Keratinocyte (primary cell): ENCODE measurements at regions not wholly inside any gene's neighbourhood (a gene's known extent, or its start where the extent isn't known, plus 50 kb on each side); places are given as distances from the start of the nearest gene placed in this dataset.

Experiments used
- DNase-seq: peaks from one replicate; pipeline ENCODE4 v3.0.0-alpha.2; 2011; ENCODE audit warnings: low read depth, missing footprints, low spot score
- FAIRE-seq: peaks from 2 replicates; lab custom pipeline; 2011; peaks lifted over from hg19 to GRCh38; lab: Jason Lieb, UNC
- H2AFZ ChIP-seq: 2 replicates; pipeline ENCODE4 v1.6.0; 2012; ENCODE audit warnings: low read length, control low read depth, inconsistent platforms; ENCODE audit not compliant: control insufficient read depth
- H3K27ac ChIP-seq: 2 replicates; pipeline ENCODE4 v1.5.1; 2011; ENCODE audit warnings: low read length; ENCODE audit not compliant: control insufficient read depth, insufficient read depth
- H3K27me3 ChIP-seq: 3 replicates; pipeline ENCODE4 v1.6.0; 2011; ENCODE audit warnings: low read length; ENCODE audit not compliant: control insufficient read depth, insufficient read depth; ENCODE audit errors: extremely low read depth
- H3K36me3 ChIP-seq, 2 experiments: 2 replicates in 1 of 2; 3 replicates in 1 of 2; pipeline ENCODE4 v1.5.1; 2011; ENCODE audit warnings: low read length in 2 of 2, mild to moderate bottlenecking in 1 of 2; ENCODE audit not compliant: control insufficient read depth in 2 of 2, insufficient read depth in 2 of 2; ENCODE audit errors: extremely low read depth in 1 of 2
- H3K4me1 ChIP-seq: 3 replicates; pipeline ENCODE4 v1.5.1; 2011; ENCODE audit warnings: low read length; ENCODE audit not compliant: control insufficient read depth, insufficient read depth; ENCODE audit errors: extremely low read depth
- H3K4me2 ChIP-seq: 3 replicates; pipeline ENCODE4 v1.6.0; 2011; ENCODE audit warnings: low read depth, low read length; ENCODE audit not compliant: control insufficient read depth, insufficient read depth; ENCODE audit errors: extremely low read depth
- H3K4me3 ChIP-seq, 3 experiments: fragments of 200-600 bp in 1 of 3; sonication (generic) in 1 of 3; 2 replicates in 2 of 3; 3 replicates in 1 of 3; pipeline ENCODE4 v1.5.1; 2011 to 2016; ENCODE audit warnings: low read length in 3 of 3, mild to moderate bottlenecking in 3 of 3, control low read depth in 2 of 3, inconsistent platforms in 1 of 3, low read depth in 1 of 3, mixed read lengths in 1 of 3, mixed run types in 1 of 3, moderate library complexity in 1 of 3; ENCODE audit not compliant: control insufficient read depth in 2 of 3, insufficient read depth in 2 of 3; ENCODE audit errors: extremely low read depth in 1 of 3
- H3K79me2 ChIP-seq: 2 replicates; pipeline ENCODE4 v1.6.0; 2012; ENCODE audit warnings: low read length; ENCODE audit not compliant: control insufficient read depth, insufficient read depth
- H3K9ac ChIP-seq: 3 replicates; pipeline ENCODE4 v1.6.0; 2011; ENCODE audit warnings: low read length; ENCODE audit not compliant: control insufficient read depth, insufficient read depth; ENCODE audit errors: extremely low read depth
- H3K9me1 ChIP-seq: 3 replicates; pipeline ENCODE4 v1.6.0; 2011; ENCODE audit warnings: low read length; ENCODE audit not compliant: control insufficient read depth, insufficient read depth; ENCODE audit errors: extremely low read depth
- H3K9me3 ChIP-seq: 2 replicates; pipeline ENCODE4 v1.5.1; 2012; ENCODE audit warnings: low read depth, low read length; ENCODE audit not compliant: control insufficient read depth
- H4K20me1 ChIP-seq: 3 replicates; pipeline ENCODE4 v1.6.0; 2011; ENCODE audit warnings: low read length; ENCODE audit not compliant: control insufficient read depth, insufficient read depth; ENCODE audit errors: extremely low read depth
- EZH2 ChIP-seq: IDR thresholded peaks from one replicate; pipeline ENCODE4 v1.6.1; 2012; ENCODE audit warnings: inconsistent platforms, mild to moderate bottlenecking, low read length, moderate library complexity
- dilution Hi-C: fragments of 300-500 bp; cut with MboI; formaldehyde crosslinking; loops from one replicate; pipeline ENCODE4 v1.7.0; 2020; ENCODE audit warnings: low sequenced_read_pairs; ENCODE audit not compliant: extremely low pct_ligation_motif_present
- TF ChIP-seq, protein P1 (sequence below), 3 experiments: IDR thresholded peaks in 1 of 3; conservative IDR thresholded peaks in 1 of 3; optimal IDR thresholded peaks in 1 of 3; 2 replicates in 2 of 3; 3 replicates in 1 of 3; pipeline versions ENCODE3 to v1.5.1; 2011; ENCODE audit warnings: low read length in 3 of 3, mild to moderate bottlenecking in 3 of 3, moderate library complexity in 2 of 3, control low read depth in 1 of 3, inconsistent platforms in 1 of 3; ENCODE audit not compliant: insufficient read depth in 2 of 3; ENCODE audit errors: extremely low read depth in 1 of 3

DNA sequence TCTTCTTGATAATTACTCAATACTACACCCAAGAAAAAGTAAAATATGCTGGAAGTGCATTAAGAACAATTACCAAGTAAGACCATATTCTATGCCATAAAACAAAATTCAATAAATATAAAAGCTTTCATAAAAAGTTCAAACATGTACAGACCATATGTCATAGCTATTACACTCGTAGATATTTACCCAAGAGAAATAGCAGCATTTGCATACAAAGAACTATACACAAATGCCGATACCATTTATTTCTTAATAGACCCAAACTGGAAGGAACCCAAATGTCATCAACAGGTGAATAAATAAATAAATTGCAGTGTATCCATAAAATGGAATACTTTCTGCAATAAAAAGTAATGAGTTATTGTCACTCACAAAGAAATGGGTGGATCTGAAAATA lies 78.3 kb upstream of the SLC16A7 start:
- dilution Hi-C loops, result no loop called here
- H3K27me3 ChIP-seq, result no peaks in the 10 kb centered on the region
- no peaks in the 10 kb centered on the region for H3K79me2 ChIP-seq
- H3K4me1 ChIP-seq, result no peaks in the 10 kb centered on the region
- H3K36me3 ChIP-seq, result no peaks in the 10 kb centered on the region
- H3K9me3 ChIP-seq, result no peaks in the 10 kb centered on the region
- H2AFZ ChIP-seq, result no peak overlapping the region
- no peaks in the 10 kb centered on the region for H3K9me1 ChIP-seq
- no peak overlapping the region for H3K27ac ChIP-seq
- no peak overlapping the region for H3K4me2 ChIP-seq
- DNase-seq, result no peak
- H3K4me3 ChIP-seq, result no peak overlapping the region
- H3K9ac ChIP-seq, result no peak overlapping the region
- no peak for FAIRE-seq
- TF ChIP-seq, protein P1, sequence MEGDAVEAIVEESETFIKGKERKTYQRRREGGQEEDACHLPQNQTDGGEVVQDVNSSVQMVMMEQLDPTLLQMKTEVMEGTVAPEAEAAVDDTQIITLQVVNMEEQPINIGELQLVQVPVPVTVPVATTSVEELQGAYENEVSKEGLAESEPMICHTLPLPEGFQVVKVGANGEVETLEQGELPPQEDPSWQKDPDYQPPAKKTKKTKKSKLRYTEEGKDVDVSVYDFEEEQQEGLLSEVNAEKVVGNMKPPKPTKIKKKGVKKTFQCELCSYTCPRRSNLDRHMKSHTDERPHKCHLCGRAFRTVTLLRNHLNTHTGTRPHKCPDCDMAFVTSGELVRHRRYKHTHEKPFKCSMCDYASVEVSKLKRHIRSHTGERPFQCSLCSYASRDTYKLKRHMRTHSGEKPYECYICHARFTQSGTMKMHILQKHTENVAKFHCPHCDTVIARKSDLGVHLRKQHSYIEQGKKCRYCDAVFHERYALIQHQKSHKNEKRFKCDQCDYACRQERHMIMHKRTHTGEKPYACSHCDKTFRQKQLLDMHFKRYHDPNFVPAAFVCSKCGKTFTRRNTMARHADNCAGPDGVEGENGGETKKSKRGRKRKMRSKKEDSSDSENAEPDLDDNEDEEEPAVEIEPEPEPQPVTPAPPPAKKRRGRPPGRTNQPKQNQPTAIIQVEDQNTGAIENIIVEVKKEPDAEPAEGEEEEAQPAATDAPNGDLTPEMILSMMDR (optimal IDR thresholded peaks at IDR 0.05 in 1 of 3, IDR thresholded peaks at IDR 0.05 in 1 of 3, conservative IDR thresholded peaks at IDR 0.05 in 1 of 3; ENCODE audit: extremely low read depth in 1 of 3, insufficient read depth in 2 of 3, low read length in 3 of 3), result no peak
- TF ChIP-seq EZH2, result no peak
- H4K20me1 ChIP-seq, result no peaks in the 10 kb centered on the region

GRCh38 chr12:59500915-59501314 lies 94.9 kb upstream of the SLC16A7 start:
- Histone ChIP-seq H3K9me3 (no peaks in the 10 kb centered on the region), H3K36me3 (no peaks in the 10 kb centered on the region), H4K20me1 (no peaks in the 10 kb centered on the region), H2AFZ (no peak overlapping the region), H3K9me1 (no peaks in the 10 kb centered on the region), H3K79me2 (no peaks in the 10 kb centered on the region), H3K27ac (no peak overlapping the region), H3K4me3 (no peak overlapping the region), H3K4me1 (peaks cover 4% of the 10 kb centered on the region), H3K27me3 (no peaks in the 10 kb centered on the region), H3K4me2 (no peak overlapping the region), H3K9ac (no peak overlapping the region)
- dilution Hi-C loops, result no loop called here
- TF ChIP-seq EZH2, result no peak
- TF ChIP-seq, protein P1 (optimal IDR thresholded peaks at IDR 0.05 in 1 of 3, IDR thresholded peaks at IDR 0.05 in 1 of 3, conservative IDR thresholded peaks at IDR 0.05 in 1 of 3; ENCODE audit: extremely low read depth in 1 of 3, insufficient read depth in 2 of 3, low read length in 3 of 3), result no peak
- FAIRE-seq, result no peak
- no peak for DNase-seq
